Astrocyte of the spinal cord (primary cell): ENCODE measurements at regions not wholly inside any gene's neighbourhood (a gene's known extent, or its start where the extent isn't known, plus 50 kb on each side); places are given as distances from the start of the nearest gene placed in this dataset.

Experiments
- DNase-seq: peaks from one replicate; pipeline ENCODE4 v3.0.0; 2011; ENCODE audit warnings: low read depth, low spot score
- H3K4me3 ChIP-seq: 2 replicates; pipeline ENCODE4 v1.5.1; 2011; ENCODE audit warnings: low read depth, mild to moderate bottlenecking, low read length, moderate library complexity
- in situ Hi-C: cut with HindIII; loops from 2 replicates; pipeline ENCODE4 v1.10.0; 2017; ENCODE audit warnings: low sequenced_read_pairs
- TF ChIP-seq, protein P1 (sequence below): IDR thresholded peaks from 2 replicates; pipeline ENCODE4 v1.5.1; 2012; ENCODE audit warnings: low read depth, mild to moderate bottlenecking, low read length, inconsistent platforms

DNA sequence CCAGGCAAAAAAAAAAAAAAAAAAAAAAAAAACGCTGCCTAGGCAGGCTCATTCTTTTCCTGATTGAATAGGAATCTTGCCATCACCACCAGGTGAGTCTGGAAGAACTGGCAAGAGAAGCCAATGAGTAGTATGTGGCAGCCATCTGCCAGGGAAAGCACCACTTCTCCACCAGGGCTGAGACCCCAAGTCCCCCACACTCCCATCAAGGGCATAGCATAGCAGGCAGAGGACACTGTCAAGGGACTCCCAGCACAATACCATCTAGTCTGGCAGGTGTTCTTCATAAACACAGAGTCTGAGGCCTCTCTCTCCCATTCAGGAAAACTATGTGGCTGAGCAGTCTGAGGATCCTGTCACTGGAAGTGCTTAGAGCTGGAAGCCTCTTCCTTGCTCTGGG is 538.1 kb upstream of the DSEL start:
- in situ Hi-C loops: no loop called here
- DNase-seq: no peak
- TF ChIP-seq, protein P1, sequence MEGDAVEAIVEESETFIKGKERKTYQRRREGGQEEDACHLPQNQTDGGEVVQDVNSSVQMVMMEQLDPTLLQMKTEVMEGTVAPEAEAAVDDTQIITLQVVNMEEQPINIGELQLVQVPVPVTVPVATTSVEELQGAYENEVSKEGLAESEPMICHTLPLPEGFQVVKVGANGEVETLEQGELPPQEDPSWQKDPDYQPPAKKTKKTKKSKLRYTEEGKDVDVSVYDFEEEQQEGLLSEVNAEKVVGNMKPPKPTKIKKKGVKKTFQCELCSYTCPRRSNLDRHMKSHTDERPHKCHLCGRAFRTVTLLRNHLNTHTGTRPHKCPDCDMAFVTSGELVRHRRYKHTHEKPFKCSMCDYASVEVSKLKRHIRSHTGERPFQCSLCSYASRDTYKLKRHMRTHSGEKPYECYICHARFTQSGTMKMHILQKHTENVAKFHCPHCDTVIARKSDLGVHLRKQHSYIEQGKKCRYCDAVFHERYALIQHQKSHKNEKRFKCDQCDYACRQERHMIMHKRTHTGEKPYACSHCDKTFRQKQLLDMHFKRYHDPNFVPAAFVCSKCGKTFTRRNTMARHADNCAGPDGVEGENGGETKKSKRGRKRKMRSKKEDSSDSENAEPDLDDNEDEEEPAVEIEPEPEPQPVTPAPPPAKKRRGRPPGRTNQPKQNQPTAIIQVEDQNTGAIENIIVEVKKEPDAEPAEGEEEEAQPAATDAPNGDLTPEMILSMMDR: no peak
- H3K4me3 ChIP-seq: no peak overlapping the region

DNA sequence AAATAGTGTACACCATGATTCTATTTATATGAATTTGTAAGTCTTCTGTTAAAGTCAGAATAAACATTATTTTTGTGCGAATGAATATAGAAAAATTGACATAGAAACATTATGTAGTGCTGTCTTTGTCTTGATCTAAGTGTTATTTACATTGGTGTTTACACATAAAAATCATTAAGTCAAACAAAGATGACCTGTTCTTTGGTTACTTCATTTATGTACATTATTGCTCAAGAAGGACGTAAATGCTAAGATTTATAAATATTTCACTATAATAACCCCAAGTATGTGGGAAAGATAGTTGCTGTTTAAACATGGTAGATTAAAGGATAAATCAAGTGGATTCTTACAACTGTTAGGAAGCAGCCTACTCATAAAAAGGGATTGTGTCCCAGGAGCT is 536.8 kb upstream of the DSEL start:
- in situ Hi-C loops: no loop called here
- TF ChIP-seq, protein P1: no peak
- DNase-seq: no peak
- H3K4me3 ChIP-seq: no peak overlapping the region

DNA sequence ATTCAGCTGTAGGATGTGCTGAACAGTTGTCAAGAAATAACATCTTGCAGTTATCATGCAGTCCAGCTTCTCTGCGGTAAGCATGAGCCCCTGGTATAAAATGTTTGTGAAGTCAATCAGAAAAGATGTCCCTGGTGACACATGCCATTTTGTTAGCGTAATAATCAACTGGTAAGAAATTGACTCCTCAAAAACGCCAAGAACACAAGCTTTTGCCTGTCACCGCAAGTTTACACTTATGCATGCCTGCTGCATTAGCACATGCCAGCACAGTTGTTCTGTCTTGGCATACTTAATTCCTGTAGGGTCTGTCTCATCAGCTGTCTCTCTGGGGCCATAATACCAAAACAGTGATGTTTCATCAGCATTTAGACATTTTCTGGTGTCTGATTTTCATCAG is 524.8 kb upstream of the DSEL start:
- TF ChIP-seq, protein P1: no peak
- no peak for DNase-seq
- in situ Hi-C loops: no loop called here
- no peak overlapping the region for H3K4me3 ChIP-seq

DNA sequence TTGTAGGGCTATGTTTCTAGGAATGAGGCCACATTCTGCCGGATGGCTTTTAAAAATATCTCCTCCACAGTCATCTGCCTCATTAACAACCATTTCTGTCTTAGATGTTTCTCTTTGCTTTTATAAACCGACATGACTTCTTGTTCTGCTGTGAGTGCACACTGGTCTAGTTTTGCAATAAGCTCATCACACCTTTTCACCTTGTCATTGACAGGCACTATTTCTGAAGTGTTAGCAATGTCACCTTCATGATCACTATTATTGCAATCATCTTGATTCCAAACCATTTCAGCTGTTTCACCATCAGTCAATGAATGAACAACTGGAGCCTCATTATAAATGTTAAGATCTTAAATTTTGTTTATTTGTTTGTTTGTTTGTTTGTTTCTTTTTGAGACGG is 523.7 kb upstream of the DSEL start:
- in situ Hi-C loops: no loop called here
- no peak for DNase-seq
- no peak overlapping the region for H3K4me3 ChIP-seq
- TF ChIP-seq, protein P1: no peak

DNA sequence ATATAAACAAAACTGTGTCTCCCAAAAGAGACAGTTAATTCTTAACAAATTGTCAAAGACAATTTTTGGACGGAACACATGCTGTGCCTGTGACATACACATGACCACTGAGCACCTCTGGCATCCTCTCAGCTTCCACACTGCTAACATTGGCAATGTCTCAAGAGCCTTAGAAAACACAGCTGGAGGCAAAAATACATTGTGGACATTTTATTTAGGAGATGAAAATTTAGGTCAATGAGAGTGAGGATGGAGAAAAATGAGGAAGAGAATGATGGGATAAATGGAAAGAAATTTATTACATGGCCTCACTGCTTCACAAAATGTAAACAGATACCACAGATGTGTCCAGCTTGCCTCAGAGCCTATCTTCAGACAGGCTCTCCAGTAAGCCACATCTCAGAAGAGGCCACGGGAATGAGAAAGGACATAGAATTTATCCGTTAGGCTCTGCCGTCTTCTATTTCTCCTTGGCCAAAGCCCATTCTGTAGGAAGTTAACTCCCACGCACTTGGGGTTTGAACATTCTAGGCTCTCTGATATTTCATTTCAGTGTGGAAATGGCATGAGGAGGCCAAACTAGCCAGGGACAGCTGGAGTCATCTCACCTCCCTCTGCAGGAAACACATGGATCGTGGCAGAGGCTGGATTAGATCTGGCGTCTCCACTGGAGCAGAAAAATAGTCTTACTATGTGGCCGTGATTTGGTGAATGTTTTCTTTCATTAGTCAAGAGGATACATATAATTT is 519.4 kb upstream of the DSEL start:
- peak; percentile 27 for DNase-seq
- H3K4me3 ChIP-seq: no peak overlapping the region
- in situ Hi-C loops: no loop called here
- TF ChIP-seq, protein P1: no peak

DNA sequence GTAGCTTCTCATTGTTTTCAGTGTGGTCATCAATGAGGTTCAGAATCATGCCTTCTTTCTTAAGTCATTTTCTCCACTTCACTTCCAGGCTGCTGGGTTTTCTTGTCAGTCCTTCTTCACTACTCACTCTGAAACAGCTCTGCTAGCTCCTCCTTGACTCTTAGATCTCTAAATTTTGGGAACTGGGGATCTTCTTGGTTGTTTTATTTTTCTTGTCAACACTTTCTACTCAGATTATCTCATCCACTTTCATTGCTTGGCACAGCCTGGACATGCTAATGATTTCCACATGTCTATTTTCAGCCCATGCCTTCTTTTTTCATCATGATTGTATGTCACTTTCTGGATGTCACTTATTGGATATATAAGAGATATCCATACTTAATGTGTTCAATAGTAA is 517.8 kb upstream of the DSEL start:
- no peak overlapping the region for H3K4me3 ChIP-seq
- in situ Hi-C loops: no loop called here
- peak; percentile 4 for DNase-seq
- TF ChIP-seq, protein P1: no peak

DNA sequence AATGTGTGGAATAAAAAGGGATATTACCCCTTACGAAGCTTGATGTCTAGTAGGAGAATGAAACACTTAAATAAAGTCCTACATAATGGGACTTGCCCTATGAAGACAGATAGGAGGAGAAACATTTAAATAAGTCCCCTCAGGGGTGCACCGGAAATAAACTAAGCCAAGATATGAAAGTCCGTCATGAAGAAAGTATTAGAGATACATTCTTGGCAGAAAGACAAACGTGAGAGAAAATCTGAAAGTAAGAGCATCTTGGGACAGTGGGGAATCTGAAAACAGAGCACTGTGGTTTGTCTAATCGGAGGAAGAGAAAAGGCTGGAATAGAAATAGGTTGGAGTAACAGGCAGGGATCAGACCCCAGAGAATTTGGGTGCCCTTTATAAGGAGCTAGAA is 516.9 kb upstream of the DSEL start:
- TF ChIP-seq, protein P1: no peak
- H3K4me3 ChIP-seq: no peak overlapping the region
- peak; percentile 6 for DNase-seq
- in situ Hi-C loops: no loop called here
